Liver (tissue), 8 donors: ENCODE measurements at regions not wholly inside any gene's neighbourhood (a gene's known extent, or its start where the extent isn't known, plus 50 kb on each side); places are given as distances from the start of the nearest gene placed in this dataset.

Experiments
- DNase-seq: peaks from one replicate; pipeline ENCODE4 v3.0.0-alpha.2; 2017; ENCODE audit warnings: low spot score
- H3K27ac ChIP-seq, 2 donors: one replicate each; pipeline ENCODE4 v1.7.0; 2013; ENCODE audit warnings: inconsistent platforms in 2 of 2, low read length in 2 of 2, control low read depth in 1 of 2, low read depth in 1 of 2, mild to moderate bottlenecking in 1 of 2
- H3K27me3 ChIP-seq, 4 donors: one replicate each; pipeline versions ENCODE4 v1.6.1 to v1.7.0; 2013; ENCODE audit warnings: low read length in 3 of 4, inconsistent platforms in 1 of 4, mild to moderate bottlenecking in 1 of 4, moderate library complexity in 1 of 4; ENCODE audit not compliant: control insufficient read depth in 4 of 4, insufficient read depth in 4 of 4
- H3K36me3 ChIP-seq, 4 donors: one replicate each; pipeline versions ENCODE4 v1.6.1 to v1.7.0; 2013; ENCODE audit warnings: low read length in 3 of 4, mild to moderate bottlenecking in 3 of 4, low read depth in 1 of 4, moderate library complexity in 1 of 4; ENCODE audit not compliant: control insufficient read depth in 4 of 4, insufficient read depth in 3 of 4
- H3K4me1 ChIP-seq, 4 donors: one replicate each; pipeline versions ENCODE4 v1.6.1 to v1.7.0; 2013; ENCODE audit warnings: low read length in 3 of 4, mild to moderate bottlenecking in 3 of 4, moderate library complexity in 1 of 4; ENCODE audit not compliant: control insufficient read depth in 4 of 4, insufficient read depth in 4 of 4
- H3K4me3 ChIP-seq, 3 donors: one replicate each; pipeline versions ENCODE4 v1.6.1 to v1.7.0; 2013; ENCODE audit warnings: low read length in 3 of 3, control low read depth in 1 of 3, low read depth in 1 of 3, mild to moderate bottlenecking in 1 of 3
- H3K9ac ChIP-seq, 2 donors: one replicate each; pipeline ENCODE4 v1.7.0; 2013; ENCODE audit warnings: low read length in 2 of 2, mild to moderate bottlenecking in 2 of 2, moderate library complexity in 2 of 2, control low read depth in 1 of 2, low read depth in 1 of 2
- H3K9me3 ChIP-seq, 4 donors: one replicate each; pipeline versions ENCODE4 v1.6.1 to v1.7.0; 2013; ENCODE audit warnings: low read length in 3 of 4; ENCODE audit not compliant: control insufficient read depth in 4 of 4
- FOXA2 ChIP-seq: IDR thresholded peaks from 2 replicates; pipeline ENCODE4 v1.6.1; 2016; ENCODE audit warnings: antibody characterized with exemption
- GABPA ChIP-seq, 2 donors: IDR thresholded peaks in 1 of 2; conservative IDR thresholded peaks in 1 of 2; 2 replicates each; pipeline ENCODE4 v1.6.1; 2016; ENCODE audit warnings: antibody characterized with exemption in 2 of 2, mild to moderate bottlenecking in 1 of 2, moderate library complexity in 1 of 2
- HNF4A ChIP-seq, 2 donors: conservative IDR thresholded peaks; 2 replicates each; pipeline ENCODE4 v1.6.1; 2016; ENCODE audit warnings: antibody characterized with exemption in 2 of 2, mild to moderate bottlenecking in 2 of 2
- HNF4G ChIP-seq: IDR thresholded peaks from 2 replicates; pipeline ENCODE4 v1.6.1; 2016; ENCODE audit warnings: antibody characterized with exemption
- JUND ChIP-seq, 2 donors: IDR thresholded peaks; 2 replicates each; pipeline ENCODE4 v1.6.1; 2016; ENCODE audit warnings: antibody characterized with exemption in 2 of 2
- NR2F2 ChIP-seq: IDR thresholded peaks from 2 replicates; pipeline ENCODE4 v1.6.1; 2016; ENCODE audit warnings: antibody characterized with exemption
- RAD21 ChIP-seq, 2 donors: IDR thresholded peaks; 2 replicates each; pipeline ENCODE4 v1.6.1; 2016; ENCODE audit warnings: antibody characterized with exemption in 2 of 2, mild to moderate bottlenecking in 2 of 2
- RXRA ChIP-seq, 2 donors: IDR thresholded peaks; 2 replicates each; pipeline ENCODE4 v1.6.1; 2017 to 2018; ENCODE audit warnings: antibody characterized with exemption in 2 of 2, mild to moderate bottlenecking in 1 of 2
- SP1 ChIP-seq: IDR thresholded peaks from 2 replicates; pipeline ENCODE4 v1.6.1; 2018; ENCODE audit warnings: antibody characterized with exemption, mild to moderate bottlenecking
- TAF1 ChIP-seq: conservative IDR thresholded peaks from 2 replicates; pipeline ENCODE4 v1.6.1; 2016; ENCODE audit warnings: antibody characterized with exemption, mild to moderate bottlenecking
- YY1 ChIP-seq: IDR thresholded peaks from 2 replicates; pipeline ENCODE4 v1.6.1; 2016; ENCODE audit warnings: antibody characterized with exemption, mild to moderate bottlenecking
- WGBS: extraction: QIAGEN DNeasy Blood & Tissue Kit; methylation state at CpG from one replicate; pipeline ENCODE4 v1.1.7; 2013; 5-methylcytosine and 5-hydroxymethylcytosine counted together
- TF ChIP-seq, protein P1 (sequence below): IDR thresholded peaks from 2 replicates; pipeline ENCODE4 v1.6.1; 2016; ENCODE audit warnings: antibody characterized with exemption
- TF ChIP-seq, protein P2 (sequence below): IDR thresholded peaks from 2 replicates; pipeline ENCODE4 v1.6.1; 2016; ENCODE audit warnings: antibody characterized with exemption
- TF ChIP-seq, protein P3 (sequence below): IDR thresholded peaks from 2 replicates; pipeline ENCODE4 v1.6.1; 2016; ENCODE audit warnings: antibody characterized with exemption
- TF ChIP-seq, protein P4 (sequence below): fragments of 150-350 bp; IDR thresholded peaks from 2 replicates; pipeline ENCODE4 v1.5.1; 2017; ENCODE audit warnings: improper control_type of control experiment, low read depth, low read length; ENCODE audit not compliant: missing input control
- TF ChIP-seq, protein P5 (sequence below): IDR thresholded peaks from 2 replicates; pipeline ENCODE4 v1.6.1; 2016; ENCODE audit warnings: antibody characterized with exemption, mild to moderate bottlenecking
- donor health status: healthy.
- donor health status: healthy.
- donor health status: healthy.
- donor health status: healthy.
- donor health status: healthy.

DNA sequence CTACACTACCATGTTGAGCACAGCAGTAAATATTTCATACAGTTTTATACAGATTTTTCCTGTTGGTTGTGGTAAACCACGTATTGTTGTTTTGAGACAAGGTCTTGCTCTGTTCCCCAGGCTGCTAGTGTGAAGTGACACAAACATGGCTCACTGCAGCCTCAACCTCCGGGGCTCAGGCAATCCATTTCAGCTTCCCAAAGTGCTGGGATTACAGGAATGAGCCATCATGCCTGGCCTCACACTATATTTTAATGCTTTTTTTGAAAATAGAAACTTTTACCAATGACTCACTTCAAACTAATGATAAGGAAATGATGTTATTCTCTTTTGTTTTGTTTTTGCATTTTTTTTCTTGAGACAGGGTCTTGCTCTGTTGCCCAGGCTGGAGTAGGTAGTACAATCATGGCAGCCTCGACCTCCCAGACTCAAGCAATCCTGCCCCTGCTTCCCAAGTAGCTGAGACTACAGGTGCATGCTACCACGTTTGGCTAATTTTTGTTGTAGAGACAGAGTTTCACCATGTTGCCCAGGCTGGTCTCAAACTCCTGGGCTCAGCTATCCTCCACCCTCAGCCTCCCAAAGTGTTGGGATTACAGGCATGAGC lies 210.6 kb downstream of the TPST1 start:
- H3K27me3 ChIP-seq: no peaks in the 10 kb centered on the region
- no peak overlapping the region for H3K9ac ChIP-seq
- no peak for DNase-seq
- H3K27ac ChIP-seq: no peak overlapping the region
- H3K4me3 ChIP-seq: no peak overlapping the region
- TF ChIP-seq, protein P1, sequence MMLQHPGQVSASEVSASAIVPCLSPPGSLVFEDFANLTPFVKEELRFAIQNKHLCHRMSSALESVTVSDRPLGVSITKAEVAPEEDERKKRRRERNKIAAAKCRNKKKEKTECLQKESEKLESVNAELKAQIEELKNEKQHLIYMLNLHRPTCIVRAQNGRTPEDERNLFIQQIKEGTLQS: no peak
- no peak for TF ChIP-seq NR2F2
- no peak for TF ChIP-seq SP1
- no peak for TF ChIP-seq FOXA2
- no peak for TF ChIP-seq JUND (IDR thresholded peaks at IDR 0.05)
- H3K36me3 ChIP-seq: peaks cover 0 to 2% (median under 1%) of the 10 kb centered on the region in 4 donors
- no peaks in the 10 kb centered on the region for H3K9me3 ChIP-seq
- H3K4me1 ChIP-seq: peaks cover 3 to 12% (median 6%) of the 10 kb centered on the region in 4 donors
- 91% methylated on average over 4 of the region's 4 CpGs for WGBS

DNA sequence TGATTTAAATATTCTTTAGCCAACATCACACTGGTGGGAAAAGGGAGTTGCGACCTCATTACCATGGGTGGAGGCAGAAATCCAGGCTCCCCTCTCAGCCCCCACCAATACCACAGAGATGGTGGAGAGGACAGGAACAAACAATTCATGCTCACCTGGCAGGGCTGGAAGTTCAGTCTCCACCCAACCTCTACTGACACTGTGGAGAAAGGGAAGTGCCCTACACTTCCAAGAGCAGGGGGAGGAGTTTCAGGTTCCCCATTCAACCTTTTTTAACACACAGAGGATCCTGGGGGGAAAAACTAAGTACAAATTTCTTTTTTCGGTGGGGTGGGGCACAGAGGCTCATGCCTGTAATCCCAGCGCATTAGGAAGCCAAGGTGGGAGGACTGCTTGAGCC lies 210.1 kb upstream of the KCTD7 start:
- WGBS: 95% methylated on average over 3 of the region's 3 CpGs
- H3K27me3 ChIP-seq: no peaks in the 10 kb centered on the region
- H3K36me3 ChIP-seq: peaks cover 0 to under 1% (median under 1%) of the 10 kb centered on the region in 4 donors
- no peak overlapping the region for H3K4me3 ChIP-seq
- H3K9me3 ChIP-seq: no peaks in the 10 kb centered on the region
- TF ChIP-seq HNF4G: no peak
- no peak for TF ChIP-seq TAF1
- TF ChIP-seq, protein P2, sequence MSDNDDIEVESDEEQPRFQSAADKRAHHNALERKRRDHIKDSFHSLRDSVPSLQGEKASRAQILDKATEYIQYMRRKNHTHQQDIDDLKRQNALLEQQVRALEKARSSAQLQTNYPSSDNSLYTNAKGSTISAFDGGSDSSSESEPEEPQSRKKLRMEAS: no peak
- no peak for TF ChIP-seq SP1
- TF ChIP-seq, protein P3, sequence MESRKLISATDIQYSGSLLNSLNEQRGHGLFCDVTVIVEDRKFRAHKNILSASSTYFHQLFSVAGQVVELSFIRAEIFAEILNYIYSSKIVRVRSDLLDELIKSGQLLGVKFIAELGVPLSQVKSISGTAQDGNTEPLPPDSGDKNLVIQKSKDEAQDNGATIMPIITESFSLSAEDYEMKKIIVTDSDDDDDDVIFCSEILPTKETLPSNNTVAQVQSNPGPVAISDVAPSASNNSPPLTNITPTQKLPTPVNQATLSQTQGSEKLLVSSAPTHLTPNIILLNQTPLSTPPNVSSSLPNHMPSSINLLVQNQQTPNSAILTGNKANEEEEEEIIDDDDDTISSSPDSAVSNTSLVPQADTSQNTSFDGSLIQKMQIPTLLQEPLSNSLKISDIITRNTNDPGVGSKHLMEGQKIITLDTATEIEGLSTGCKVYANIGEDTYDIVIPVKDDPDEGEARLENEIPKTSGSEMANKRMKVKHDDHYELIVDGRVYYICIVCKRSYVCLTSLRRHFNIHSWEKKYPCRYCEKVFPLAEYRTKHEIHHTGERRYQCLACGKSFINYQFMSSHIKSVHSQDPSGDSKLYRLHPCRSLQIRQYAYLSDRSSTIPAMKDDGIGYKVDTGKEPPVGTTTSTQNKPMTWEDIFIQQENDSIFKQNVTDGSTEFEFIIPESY: no peak
- TF ChIP-seq, protein P4, sequence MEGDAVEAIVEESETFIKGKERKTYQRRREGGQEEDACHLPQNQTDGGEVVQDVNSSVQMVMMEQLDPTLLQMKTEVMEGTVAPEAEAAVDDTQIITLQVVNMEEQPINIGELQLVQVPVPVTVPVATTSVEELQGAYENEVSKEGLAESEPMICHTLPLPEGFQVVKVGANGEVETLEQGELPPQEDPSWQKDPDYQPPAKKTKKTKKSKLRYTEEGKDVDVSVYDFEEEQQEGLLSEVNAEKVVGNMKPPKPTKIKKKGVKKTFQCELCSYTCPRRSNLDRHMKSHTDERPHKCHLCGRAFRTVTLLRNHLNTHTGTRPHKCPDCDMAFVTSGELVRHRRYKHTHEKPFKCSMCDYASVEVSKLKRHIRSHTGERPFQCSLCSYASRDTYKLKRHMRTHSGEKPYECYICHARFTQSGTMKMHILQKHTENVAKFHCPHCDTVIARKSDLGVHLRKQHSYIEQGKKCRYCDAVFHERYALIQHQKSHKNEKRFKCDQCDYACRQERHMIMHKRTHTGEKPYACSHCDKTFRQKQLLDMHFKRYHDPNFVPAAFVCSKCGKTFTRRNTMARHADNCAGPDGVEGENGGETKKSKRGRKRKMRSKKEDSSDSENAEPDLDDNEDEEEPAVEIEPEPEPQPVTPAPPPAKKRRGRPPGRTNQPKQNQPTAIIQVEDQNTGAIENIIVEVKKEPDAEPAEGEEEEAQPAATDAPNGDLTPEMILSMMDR: no peak
- no peak for TF ChIP-seq YY1
- TF ChIP-seq HNF4A (conservative IDR thresholded peaks at IDR 0.05): no peak
- TF ChIP-seq JUND (IDR thresholded peaks at IDR 0.05): no peak
- TF ChIP-seq GABPA (IDR thresholded peaks at IDR 0.05 in 1 of 2, conservative IDR thresholded peaks at IDR 0.05 in 1 of 2): no peak
- no peak for TF ChIP-seq RAD21 (IDR thresholded peaks at IDR 0.05)
- no peak overlapping the region for H3K9ac ChIP-seq
- no peak overlapping the region for H3K27ac ChIP-seq
- DNase-seq: no peak
- H3K4me1 ChIP-seq: peaks cover 1 to 11% (median 5%) of the 10 kb centered on the region in 4 donors

DNA sequence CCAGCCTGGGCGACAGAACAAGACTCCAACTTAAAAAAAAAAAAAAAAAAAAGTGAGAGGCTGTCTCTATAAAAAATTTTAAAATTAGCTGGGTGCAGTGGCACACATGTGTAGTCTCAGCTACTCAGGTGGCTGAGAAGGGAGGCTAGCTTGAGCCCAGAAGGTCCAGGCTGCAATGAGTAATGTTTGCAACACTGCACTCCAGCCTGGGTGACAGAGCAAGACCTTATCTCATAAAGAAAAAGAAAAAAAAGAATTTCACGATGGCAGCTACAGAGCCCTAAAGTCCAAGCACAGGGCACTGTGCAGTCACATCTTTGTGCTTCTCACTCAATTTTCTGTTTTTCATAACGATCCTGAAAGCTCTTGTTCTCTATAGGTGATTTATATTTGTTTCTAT lies 209.5 kb upstream of the KCTD7 start:
- WGBS: 89% methylated on average over 3 of the region's 3 CpGs
- no peak overlapping the region for H3K9ac ChIP-seq
- TF ChIP-seq, protein P1: no peak
- no peak for TF ChIP-seq GABPA (IDR thresholded peaks at IDR 0.05 in 1 of 2, conservative IDR thresholded peaks at IDR 0.05 in 1 of 2)
- no peak for TF ChIP-seq NR2F2
- TF ChIP-seq JUND (IDR thresholded peaks at IDR 0.05): no peak
- TF ChIP-seq, protein P3: no peak
- no peak for TF ChIP-seq RXRA (IDR thresholded peaks at IDR 0.05)
- TF ChIP-seq TAF1: no peak
- TF ChIP-seq, protein P5, sequence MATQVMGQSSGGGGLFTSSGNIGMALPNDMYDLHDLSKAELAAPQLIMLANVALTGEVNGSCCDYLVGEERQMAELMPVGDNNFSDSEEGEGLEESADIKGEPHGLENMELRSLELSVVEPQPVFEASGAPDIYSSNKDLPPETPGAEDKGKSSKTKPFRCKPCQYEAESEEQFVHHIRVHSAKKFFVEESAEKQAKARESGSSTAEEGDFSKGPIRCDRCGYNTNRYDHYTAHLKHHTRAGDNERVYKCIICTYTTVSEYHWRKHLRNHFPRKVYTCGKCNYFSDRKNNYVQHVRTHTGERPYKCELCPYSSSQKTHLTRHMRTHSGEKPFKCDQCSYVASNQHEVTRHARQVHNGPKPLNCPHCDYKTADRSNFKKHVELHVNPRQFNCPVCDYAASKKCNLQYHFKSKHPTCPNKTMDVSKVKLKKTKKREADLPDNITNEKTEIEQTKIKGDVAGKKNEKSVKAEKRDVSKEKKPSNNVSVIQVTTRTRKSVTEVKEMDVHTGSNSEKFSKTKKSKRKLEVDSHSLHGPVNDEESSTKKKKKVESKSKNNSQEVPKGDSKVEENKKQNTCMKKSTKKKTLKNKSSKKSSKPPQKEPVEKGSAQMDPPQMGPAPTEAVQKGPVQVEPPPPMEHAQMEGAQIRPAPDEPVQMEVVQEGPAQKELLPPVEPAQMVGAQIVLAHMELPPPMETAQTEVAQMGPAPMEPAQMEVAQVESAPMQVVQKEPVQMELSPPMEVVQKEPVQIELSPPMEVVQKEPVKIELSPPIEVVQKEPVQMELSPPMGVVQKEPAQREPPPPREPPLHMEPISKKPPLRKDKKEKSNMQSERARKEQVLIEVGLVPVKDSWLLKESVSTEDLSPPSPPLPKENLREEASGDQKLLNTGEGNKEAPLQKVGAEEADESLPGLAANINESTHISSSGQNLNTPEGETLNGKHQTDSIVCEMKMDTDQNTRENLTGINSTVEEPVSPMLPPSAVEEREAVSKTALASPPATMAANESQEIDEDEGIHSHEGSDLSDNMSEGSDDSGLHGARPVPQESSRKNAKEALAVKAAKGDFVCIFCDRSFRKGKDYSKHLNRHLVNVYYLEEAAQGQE: no peak
- TF ChIP-seq, protein P2: no peak
- no peak for TF ChIP-seq RAD21 (IDR thresholded peaks at IDR 0.05)

More for the DNA sequence above, 209.5 kb upstream of the KCTD7 start:
- Histone ChIP-seq H3K27ac (no peak overlapping the region), H3K4me1 (peaks cover 0 to 4% (median under 1%) of the 10 kb centered on the region in 4 donors), H3K27me3 (no peaks in the 10 kb centered on the region), H3K36me3 (peaks cover 0 to 3% (median 1%) of the 10 kb centered on the region in 4 donors), H3K9me3 (no peaks in the 10 kb centered on the region), H3K4me3 (no peak overlapping the region)
- no peak for DNase-seq
